GM18519 (cell line): ENCODE measurements at regions not wholly inside any gene's neighbourhood (a gene's known extent, or its start where the extent isn't known, plus 50 kb on each side); places are given as distances from the start of the nearest gene placed in this dataset.

Experiments
- ATAC-seq: cut with Tn5 transposase; IDR thresholded peaks from one replicate; pipeline ENCODE4 v1.9.1; 2021; ENCODE audit warnings: mild to moderate bottlenecking, moderate library complexity; ENCODE audit not compliant: unreplicated experiment, low FRiP score

DNA sequence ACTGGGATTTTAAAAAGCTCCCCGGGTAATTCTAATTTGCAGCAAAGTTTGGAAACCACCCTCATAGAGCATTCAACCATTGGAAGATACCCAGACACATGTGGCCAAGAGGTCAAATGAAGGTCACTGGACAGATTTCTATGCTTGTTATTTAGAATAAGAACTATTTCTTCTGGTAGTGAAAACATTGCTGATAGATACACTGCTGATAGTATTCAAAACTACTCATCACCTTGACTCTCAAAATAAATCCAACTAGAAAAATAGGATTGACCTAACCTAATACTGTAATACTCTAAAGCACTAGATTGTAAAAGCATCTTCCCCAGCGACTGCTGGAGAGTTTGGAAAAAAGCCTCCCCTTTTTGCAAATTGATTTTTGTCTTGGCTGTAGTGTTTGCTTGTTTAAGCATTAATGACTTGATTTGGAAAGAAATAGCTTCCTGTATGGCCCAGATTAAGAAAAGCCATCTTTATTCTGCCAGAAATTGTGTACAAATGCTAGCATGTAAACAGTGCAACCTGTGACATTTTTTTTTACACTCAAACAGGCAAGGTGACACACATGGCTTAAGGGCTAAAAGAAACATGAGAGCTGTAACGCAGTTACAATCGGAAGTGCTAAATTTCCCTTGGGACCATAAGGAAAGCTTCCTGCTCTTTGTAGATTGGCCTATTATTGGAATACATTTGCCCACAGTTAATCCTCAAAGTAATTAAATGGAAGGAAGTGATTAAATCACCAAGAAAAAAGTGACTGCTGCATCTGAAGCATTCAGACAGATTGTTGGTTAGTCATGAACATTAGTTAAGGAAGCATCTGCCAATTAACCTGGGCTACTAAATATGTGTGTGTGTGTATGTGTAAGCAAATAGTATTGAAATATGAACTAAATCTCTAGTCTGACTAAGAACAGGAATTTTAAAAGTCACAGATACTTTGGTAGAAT is 356.5 kb upstream of the ATP2B1 start:
- no peak for ATAC-seq

DNA sequence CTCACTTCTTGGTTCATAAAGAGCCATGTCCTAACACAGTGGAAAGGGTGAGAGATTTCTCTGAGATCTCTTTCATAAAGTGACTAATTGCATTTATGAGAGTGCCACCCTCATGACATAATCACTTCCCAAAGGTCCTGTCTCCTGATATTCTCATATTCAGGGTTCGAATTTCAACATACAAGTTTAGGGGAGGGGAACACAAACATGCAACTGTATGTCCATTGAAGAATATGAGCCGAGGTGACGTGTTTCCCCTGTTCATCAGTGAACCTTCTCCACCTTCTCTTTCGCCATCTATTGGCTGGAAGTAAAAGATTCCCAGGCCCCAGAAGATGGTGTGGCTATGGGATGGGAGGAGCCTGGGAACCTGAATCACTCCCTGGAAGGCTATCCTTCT is 354.2 kb upstream of the ATP2B1 start:
- ATAC-seq, result no peak

DNA sequence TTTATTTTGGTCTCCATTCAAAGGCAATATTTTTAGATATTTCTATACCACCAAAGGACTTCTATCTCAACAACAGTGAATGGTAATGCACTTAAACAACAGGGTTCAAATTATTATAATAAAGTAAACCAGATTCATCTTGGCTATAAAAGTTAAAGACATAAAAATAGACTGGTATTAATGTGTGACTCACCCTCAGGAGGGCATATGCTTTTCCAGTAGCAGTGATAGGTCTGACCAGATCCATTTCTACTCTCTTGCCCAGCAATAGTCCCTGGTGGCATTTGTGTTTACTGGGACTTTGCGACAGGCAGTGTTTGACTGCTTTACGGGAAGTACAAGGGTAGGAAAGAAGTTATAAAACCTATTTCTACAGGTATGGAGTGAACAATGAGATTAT is 353.2 kb upstream of the ATP2B1 start:
- no peak for ATAC-seq

DNA sequence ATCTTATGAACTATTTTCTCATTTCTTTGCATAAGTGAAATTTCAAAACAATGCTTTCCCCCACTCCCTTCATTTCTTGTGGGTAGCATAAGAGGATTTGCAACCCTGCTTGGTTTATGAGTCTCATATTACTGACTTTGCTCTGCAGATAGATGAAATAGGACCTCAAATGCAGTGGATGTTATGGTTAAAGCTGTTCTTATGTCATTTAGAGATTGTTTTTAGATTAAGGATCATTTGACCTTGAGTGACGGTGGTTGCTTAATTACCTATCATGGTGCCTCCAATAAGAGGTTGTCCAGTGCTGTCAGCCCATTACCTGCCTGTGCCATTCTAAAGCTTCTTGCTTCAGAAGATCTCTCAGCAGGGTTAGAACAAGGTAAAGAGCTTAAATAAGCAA is 351.4 kb upstream of the ATP2B1 start:
- no peak for ATAC-seq

DNA sequence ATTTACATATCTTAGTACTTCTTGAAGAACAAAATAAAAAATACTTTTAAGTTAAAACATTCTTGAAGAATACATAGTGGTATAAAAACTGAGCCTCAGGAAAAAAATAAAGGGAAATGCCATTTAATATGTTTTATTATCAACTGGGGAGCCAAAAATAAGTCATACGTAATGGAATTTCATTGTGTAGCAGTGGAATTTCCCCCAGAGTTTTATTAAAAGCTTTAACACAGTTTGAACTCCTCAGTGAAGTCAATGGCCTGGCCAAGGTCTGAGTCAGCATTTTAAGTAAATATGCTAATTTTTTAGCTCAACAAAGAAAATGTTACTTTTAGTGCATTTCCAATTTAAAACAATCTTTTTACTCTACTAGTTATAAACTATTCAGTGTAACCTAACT is 350.1 kb upstream of the ATP2B1 start:
- ATAC-seq, result no peak

DNA sequence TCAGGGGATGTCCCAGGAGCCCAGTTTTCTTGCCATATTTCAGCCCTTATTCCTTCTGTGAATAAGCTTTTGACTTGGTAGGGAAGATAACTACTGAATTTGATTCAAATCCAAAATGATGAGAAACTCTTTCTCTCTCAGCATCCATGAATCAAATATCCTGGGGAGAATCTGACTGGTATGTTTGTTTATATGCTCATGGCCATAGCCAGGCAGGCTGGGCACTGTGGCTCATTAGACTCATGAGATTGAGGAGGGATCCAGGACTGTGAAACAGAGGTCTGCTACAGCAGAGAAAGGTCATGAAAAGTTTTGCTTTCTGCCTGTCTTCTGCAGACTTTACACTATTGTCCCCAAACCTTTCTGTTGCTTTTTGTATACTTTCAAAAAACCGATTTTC is 346.4 kb upstream of the ATP2B1 start:
- no peak for ATAC-seq

DNA sequence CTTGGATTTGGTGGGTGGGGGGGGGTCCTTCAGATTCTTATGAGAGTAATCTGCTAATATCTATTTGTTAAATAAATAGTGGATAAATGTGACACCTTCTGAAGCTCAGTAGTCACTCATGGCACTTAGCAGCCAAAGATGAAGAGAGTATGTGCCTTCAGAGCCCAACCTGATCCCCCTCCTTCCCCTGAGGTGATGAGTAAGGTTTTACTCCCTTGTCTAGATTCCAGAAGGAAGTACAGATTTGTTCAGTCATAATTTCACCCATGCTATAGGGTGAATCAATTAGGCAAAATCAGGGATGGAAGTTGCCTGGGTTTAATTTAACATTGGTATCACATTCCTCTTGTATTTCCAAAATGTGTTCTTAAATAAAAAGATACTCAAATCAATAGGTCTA is 340.3 kb upstream of the ATP2B1 start:
- no peak for ATAC-seq

DNA sequence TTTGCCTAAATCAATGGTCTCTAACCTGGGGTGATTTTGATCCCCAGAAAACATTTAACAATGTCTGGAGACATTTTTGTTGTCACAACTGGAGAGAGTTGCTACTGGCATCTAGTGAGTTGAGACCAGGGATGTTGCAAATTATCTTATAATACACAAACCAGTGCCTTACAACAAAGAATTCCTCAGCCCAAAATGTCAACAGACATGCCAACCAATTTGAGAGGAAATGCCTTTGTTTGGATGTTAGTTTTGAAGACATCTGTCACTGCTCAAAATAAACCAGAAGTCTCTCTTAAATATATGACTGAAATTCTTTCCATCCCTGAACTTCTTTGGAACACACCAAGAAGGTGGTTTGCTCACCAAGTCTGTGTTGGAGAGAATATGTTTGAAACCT is 336.9 kb upstream of the ATP2B1 start:
- ATAC-seq, result no peak

DNA sequence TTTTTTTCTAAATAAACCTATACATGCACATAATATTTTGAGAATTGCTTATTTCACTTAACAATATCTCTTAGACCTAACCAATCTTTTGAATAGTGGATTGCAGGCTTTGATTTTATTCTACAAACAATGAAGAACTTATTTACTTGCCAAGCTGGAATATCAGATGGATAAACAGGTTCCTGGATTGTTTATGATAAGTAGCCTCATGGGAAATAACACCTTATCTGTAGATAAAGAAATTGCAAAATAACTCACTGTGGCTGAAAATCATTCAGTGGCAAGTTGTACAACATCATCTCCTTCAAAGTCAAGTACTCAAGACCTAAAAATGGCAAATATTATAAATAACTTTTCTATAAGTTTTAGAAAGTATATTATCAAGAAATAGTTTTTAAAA is 335.4 kb upstream of the ATP2B1 start:
- ATAC-seq, result no peak

DNA sequence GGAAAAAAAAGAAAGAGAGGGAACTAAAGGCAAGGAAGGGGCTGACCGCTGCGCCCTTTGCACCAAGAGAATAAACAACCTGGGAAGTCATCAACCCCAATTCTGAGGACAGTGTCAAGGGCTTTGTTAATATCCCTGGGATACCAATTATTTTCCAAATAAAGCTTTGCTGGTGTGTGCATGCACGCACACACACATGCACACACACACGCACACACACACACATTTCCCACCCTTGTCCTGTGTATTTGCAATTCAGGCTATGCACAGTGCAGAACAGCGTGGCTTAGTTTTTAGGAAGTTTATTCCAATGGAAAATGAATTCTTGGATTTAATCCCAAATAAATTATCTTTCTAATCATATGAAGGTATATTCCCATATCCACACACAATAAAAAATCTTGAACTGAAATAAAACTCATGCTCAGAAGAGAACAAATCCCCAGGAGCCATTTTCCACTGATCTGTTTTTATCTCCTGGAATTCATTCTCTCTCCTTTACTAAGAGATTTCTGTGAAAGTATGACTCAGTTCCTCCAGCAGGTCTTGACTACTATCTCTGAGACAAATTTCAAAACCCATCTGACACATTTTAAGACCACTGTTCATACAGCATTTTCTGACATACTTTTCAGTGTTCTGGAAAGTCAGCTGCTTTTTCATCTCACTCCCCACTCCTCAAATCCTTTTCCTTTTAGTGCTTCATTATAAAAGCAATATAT is 334.4 kb upstream of the ATP2B1 start:
- no peak for ATAC-seq

DNA sequence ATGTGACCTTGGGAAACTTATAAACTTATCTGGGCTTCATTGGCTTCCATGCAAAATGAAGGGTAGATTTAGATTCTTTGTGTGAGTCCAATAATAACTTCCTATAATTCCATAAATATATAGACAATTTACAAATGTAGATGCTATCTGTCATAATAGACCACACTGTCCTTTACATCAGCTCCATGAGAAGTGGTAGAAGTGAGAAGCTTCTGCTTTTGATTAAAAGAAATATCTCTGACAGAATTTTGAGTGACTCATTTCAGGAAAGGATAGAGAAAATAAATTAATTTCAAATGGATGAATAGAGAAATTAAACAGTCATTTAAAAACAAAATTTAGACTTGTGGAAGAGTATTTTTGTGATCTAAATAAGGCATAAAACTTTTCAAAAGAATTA is 329.7 kb upstream of the ATP2B1 start:
- ATAC-seq, result no peak

DNA sequence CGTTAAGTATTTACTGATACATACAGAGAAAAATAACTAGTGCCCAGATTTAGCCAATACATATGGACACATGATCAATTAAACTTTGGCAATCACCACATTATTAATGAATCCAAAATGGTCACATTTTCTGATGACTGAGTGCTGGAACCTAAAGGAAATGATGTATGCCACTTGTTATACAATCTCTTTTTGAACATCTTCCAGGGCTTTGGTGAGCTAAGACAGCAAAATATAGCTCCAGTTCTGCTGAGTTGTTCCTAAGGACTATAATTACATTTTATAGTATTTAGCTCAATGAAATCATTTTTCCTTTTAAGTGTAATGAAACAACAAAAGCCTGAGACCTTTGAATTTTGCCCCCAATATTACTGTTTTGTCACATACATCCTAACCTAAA is 329.1 kb upstream of the ATP2B1 start:
- ATAC-seq, result no peak

DNA sequence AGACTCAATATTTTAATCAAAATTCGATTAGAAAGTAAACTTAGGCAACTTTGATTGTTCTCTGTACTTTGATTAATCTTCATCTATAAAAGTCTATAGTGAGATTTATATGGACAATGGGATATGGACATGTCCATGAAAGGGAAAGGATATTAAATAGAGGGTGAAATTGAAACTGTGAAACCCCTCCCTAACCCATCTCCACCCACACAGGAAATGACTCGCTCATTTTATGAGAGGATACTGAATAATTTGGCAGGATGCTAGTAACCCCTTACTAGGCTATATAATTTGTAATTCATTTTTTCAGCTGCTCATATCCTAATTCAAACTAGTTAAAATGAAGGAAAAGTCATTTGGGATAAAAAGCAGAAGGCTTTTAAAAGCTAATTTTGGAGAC is 328.0 kb upstream of the ATP2B1 start:
- no peak for ATAC-seq

DNA sequence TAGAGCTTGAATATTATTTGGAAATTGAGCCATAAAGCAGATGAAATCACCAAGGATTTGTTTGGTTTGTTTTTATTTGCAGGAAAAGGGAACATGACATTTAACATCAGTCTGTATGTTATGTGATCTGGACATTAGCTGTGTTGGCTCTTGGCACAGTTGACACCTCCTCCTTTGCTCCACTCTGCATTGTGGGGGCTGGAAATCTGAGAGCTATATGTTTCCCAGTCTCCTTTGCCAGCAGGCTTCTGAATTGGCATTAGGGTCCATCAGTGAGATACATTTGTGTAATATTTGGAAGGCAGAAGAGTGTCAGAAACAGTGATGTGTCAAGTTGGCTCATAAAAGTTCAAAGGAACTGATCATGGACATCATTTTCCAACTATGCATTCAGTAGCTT is 322.1 kb upstream of the ATP2B1 start:
- no peak for ATAC-seq

DNA sequence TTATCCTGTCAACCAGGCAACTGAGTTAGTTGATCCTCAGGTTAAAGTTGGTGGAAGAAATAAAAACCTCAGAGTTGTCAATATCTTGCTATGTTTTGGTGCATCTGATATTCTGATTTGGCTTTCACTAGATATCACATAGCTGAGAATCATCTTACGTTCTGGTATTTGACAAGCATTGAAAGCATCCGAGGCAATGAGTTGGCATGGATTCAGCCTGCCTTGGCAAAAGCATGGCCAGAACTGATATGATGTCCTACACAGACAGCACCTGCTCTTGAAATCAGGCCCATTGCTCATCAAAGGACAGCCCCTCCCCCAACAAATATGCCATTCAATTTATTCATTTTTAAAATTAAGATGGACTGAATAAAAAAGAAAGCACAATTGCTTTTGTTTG is 320.7 kb upstream of the ATP2B1 start:
- no peak for ATAC-seq

DNA sequence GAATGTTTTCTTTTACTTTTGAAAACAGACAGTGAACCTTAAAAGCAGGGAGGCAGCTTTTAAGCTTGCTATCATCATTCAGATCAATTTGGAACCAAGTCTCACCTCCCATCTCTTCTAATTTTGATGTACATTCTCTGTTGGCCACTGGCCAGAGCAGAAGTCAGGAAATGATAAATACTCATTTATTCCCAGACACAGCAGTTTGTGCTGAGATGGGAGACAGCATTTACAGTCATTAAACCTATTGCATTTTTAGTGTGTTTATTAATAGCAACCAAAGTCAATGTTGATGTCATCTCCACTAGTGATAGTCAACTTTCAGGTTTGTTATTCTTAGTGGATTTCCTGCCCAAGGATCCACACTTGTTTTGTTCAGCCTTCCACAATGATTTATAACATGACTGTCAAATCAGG is 320.0 kb upstream of the ATP2B1 start:
- no peak for ATAC-seq

DNA sequence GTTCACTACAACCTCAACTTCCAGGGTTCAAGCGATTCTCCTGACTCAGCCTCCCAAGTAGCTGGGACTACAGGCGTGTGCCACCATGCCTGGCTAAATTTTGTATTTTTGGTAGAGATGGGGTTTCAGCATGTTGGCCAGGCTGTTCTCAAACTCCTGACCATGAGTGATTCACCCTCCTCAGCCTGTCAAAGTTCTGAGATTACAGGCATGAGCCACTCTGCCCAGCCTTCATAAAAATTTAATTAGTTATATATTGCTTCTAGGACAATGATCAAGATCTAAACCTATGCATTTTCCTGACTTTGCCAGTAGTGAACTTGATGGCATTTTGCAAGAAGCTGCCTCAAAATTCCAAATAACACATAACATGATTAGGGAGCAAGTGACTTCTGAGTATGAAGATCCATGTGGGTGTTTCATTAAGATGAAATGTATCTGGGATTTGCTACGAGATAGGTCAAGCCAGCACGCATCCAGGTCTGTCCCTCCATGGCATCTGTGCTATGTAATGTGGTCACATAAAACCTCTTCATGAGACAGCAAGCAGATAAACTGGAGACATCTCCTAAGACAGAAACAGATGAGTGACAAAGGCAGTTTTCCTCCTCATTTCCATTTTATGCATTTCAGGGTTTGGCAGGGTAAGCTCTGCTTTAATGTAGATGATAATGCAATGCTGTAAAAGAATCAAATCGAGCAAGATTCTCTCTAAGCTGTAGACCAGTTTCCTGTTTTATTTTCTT is 319.4 kb upstream of the ATP2B1 start:
- no peak for ATAC-seq

DNA sequence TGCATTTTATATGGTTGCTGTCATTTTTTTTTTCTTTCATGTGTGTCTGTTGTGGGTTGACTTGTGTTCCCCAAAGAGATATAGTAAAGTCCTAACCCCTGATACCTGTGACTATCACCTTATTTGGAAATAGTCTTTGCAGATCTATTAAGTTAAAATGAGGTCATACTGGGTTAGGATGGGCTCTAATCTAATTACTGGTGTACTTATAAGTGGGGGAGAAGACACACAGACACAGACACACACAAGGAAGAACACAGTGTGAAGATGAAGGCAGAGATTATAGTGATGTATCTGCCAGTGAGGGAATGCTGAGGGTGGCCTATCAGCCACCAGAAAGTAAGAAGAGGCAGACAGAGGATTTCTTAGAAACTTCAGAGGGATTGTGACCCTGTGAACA is 318.4 kb upstream of the ATP2B1 start:
- ATAC-seq, result no peak

DNA sequence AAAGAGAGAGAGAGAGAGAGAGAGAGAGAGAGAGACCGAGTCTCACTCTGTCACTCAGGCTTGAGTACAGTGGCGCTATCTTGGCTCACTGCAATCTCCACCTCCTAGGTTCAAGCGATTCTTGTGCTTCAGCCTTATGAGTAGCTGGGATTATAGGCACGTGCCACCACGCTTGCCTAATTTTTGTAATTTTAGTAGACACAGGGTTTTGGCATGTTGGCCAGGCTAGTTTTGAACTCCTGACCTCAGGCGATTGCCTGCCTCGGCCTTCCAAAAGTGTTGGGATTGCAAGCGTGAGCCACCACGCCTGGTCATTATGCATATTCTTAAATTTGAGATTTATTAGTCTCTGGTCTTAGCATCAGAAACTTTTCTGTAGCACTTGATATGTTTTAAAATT is 317.9 kb upstream of the ATP2B1 start:
- no peak for ATAC-seq

DNA sequence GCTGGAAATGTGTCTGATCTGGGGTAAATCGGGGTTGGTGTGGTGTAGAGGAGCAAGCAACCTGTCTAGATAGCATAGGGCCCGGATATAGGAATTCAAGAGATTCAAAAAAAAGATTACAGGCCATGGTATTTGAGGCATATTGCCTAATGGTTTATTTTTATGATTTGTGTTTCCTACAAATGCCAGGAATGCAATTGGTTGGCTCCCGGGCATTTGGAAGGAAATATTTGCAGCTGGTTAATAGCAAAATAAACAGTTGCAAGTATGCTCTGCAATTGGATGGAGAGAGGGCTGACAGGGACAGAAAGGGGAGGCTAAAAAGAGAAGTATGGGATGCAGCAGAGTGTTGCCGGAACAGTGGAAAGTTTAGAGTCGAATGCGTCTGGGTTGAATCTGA is 315.6 kb upstream of the ATP2B1 start:
- no peak for ATAC-seq

DNA sequence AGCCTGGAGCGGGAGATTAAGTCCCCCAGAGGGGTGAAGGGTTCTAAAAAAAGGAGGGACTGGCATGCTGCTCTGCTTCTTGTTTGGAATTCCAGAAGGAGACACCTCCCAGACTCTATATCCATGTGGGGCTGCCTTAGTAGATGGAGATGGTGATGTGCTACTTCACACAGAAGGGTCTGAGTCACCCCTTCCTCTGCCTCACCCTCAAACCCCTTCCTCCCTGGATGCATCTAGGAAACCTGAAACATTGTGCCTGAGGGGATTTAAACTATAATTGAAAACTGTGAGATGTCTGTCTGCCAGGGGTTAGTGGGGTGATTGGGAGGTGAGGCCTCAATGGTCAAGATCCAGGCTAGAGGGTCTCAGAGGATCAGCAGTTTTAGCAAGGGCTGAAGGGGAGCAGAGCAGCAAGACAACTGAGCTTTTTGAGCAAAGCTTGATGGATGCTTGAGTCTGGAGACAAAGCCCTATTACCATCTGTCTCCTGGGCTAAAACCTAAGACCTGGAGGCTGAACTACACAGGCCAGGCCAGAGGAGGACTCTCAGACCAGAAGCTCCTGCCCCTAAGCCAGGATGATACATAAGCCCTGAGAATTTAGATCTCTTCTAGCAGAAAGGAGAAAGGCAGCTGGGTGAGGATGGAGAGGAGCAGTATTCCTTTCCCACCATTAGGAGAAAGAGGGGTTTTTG is 314.7 kb upstream of the ATP2B1 start:
- no peak for ATAC-seq
